ENCODE measurements at regions not wholly inside any gene's neighbourhood (a gene's known extent, or its start where the extent isn't known, plus 50 kb on each side); places are given as distances from the start of the nearest gene placed in this dataset.
"Not testable (repeated sequence)": the region's sequence is repeated elsewhere in the genome, so short reads cannot be mapped to it uniquely, and the experiment has no call there.

DNA sequence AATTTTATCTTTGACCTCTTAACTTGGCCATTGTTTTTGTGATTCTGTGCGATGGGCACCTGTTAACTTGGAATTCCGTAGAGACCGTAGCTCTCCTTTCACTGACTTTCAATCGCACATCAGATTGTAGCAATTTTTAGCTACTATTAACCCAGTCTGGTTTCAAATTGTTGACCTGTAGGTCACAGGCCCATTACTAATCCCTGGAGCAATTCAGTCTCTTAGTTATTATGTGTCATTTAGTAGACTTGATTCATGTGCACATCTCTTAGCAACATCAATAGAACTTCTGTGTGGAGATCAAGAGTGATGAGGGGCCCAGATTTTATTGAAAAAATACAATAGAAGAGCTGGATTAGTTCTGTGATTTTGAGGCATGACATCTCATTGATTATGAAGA is 549.6 kb upstream of the SLC10A2 start:
- no peak overlapping the region for H3K27ac Mint-ChIP-seq
- H3K36me3 Mint-ChIP-seq (ENCODE audit: low read depth), result no peaks in the 10 kb centered on the region
- no peaks in the 10 kb centered on the region for H3K4me1 Mint-ChIP-seq

DNA sequence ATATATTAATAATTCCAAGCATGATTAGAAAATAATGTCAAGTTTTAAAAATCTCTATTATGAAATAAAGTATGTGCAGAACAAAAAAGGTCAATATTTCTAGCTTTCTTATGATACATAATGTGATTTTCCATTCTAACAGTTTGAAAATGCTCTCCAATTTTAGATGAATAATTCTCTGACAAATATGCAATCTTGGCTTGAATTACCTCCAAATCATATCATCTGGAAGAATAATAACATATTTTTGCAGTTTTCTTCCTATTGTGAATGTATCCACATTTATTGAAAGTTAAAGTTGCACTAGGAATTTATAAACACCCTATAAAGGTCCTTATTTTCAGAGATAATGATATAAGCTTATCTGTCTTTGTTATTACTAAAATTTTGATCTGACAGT is 548.5 kb upstream of the SLC10A2 start:
- Mint-ChIP-seq H3K4me1 (no peaks in the 10 kb centered on the region), H3K36me3 (ENCODE audit: low read depth) (no peaks in the 10 kb centered on the region), H3K4me3 (no peak overlapping the region), H3K27me3 (ENCODE audit: low read depth) (no peaks in the 10 kb centered on the region), H3K27ac (no peak overlapping the region), H3K9me3 (no peaks in the 10 kb centered on the region)
- TF ChIP-seq, protein P1, sequence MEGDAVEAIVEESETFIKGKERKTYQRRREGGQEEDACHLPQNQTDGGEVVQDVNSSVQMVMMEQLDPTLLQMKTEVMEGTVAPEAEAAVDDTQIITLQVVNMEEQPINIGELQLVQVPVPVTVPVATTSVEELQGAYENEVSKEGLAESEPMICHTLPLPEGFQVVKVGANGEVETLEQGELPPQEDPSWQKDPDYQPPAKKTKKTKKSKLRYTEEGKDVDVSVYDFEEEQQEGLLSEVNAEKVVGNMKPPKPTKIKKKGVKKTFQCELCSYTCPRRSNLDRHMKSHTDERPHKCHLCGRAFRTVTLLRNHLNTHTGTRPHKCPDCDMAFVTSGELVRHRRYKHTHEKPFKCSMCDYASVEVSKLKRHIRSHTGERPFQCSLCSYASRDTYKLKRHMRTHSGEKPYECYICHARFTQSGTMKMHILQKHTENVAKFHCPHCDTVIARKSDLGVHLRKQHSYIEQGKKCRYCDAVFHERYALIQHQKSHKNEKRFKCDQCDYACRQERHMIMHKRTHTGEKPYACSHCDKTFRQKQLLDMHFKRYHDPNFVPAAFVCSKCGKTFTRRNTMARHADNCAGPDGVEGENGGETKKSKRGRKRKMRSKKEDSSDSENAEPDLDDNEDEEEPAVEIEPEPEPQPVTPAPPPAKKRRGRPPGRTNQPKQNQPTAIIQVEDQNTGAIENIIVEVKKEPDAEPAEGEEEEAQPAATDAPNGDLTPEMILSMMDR (IDR thresholded peaks at IDR 0.05; ENCODE audit: unreplicated experiment in 3 of 3), result no peak

More for the DNA sequence above, 549.6 kb upstream of the SLC10A2 start:
- no peaks in the 10 kb centered on the region for H3K9me3 Mint-ChIP-seq
- TF ChIP-seq, protein P1 (IDR thresholded peaks at IDR 0.05; ENCODE audit: unreplicated experiment in 3 of 3), result no peak
- no peak overlapping the region for H3K4me3 Mint-ChIP-seq
- H3K27me3 Mint-ChIP-seq (ENCODE audit: low read depth), result no peaks in the 10 kb centered on the region

DNA sequence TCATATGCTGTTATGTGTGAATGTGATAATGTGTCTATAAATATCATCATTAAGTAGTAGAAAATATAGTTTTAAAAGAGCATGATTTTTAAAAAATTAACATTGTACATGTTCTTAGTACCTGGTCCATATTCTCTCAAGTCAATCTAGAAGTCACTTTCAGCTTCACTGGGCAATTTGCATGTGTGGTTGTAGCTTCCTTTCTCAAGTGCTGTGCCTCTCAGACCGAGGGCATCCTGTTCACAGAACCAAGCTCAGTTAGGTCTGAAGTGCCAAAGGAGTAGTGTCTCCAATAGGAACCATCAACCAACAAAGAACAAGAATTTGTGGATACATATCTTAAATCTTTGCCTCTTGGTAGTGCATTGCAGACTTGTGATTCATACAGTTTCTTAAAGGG is 541.8 kb upstream of the SLC10A2 start:
- Mint-ChIP-seq H3K4me3 (no peak overlapping the region), H3K27me3 (ENCODE audit: low read depth) (no peaks in the 10 kb centered on the region), H3K4me1 (no peaks in the 10 kb centered on the region), H3K36me3 (ENCODE audit: low read depth) (no peaks in the 10 kb centered on the region), H3K27ac (no peak overlapping the region), H3K9me3 (no peaks in the 10 kb centered on the region)
- TF ChIP-seq, protein P1 (IDR thresholded peaks at IDR 0.05; ENCODE audit: unreplicated experiment in 3 of 3), result no peak

GRCh38 chr13:103605546-103606326 is 539.5 kb upstream of the SLC10A2 start:
- H3K4me1 Mint-ChIP-seq, result no peaks in the 10 kb centered on the region
- H3K36me3 Mint-ChIP-seq (ENCODE audit: low read depth), result no peaks in the 10 kb centered on the region
- H3K27ac Mint-ChIP-seq, result no peak overlapping the region
- H3K4me3 Mint-ChIP-seq, result no peak overlapping the region
- TF ChIP-seq, protein P1 (IDR thresholded peaks at IDR 0.05; ENCODE audit: unreplicated experiment in 3 of 3), result no peak
- H3K27me3 Mint-ChIP-seq (ENCODE audit: low read depth), result no peaks in the 10 kb centered on the region
- no peaks in the 10 kb centered on the region for H3K9me3 Mint-ChIP-seq

DNA sequence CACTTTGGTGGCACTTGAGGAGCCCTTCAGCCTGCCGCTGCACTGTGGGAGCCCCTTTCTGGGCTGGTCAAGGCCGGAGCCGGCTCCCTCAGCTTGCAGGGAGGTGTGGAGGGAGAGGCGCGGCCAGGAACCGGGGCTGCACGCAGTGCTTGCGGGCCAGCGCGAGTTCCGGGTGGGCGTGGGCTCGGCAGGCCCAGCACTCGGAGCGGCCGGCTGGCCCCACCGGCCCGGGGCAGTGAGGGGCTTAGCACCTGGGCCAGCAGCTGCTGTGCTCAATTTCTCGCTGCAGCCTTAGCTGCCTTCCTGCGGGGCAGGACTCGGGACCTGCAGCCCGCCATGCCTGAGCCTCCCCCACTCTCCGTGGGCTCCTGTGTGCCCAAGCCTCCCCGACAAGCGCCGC is 533.7 kb upstream of the SLC10A2 start:
- not testable (repeated sequence) for H3K4me1 Mint-ChIP-seq; H3K9me3 Mint-ChIP-seq; H3K36me3 Mint-ChIP-seq (ENCODE audit: low read depth); H3K27me3 Mint-ChIP-seq (ENCODE audit: low read depth); H3K4me3 Mint-ChIP-seq; H3K27ac Mint-ChIP-seq

GRCh38 chr13:103598671-103599070 is 532.5 kb upstream of the SLC10A2 start:
- H3K4me1 Mint-ChIP-seq, result no peaks in the 10 kb centered on the region
- H3K9me3 Mint-ChIP-seq, result no peaks in the 10 kb centered on the region
- no peaks in the 10 kb centered on the region for H3K27me3 Mint-ChIP-seq (ENCODE audit: low read depth)
- H3K27ac Mint-ChIP-seq, result peak overlapping the region in 1 of 3 experiments; percentile 49
- H3K36me3 Mint-ChIP-seq (ENCODE audit: low read depth), result no peaks in the 10 kb centered on the region
- no peak overlapping the region for H3K4me3 Mint-ChIP-seq
- TF ChIP-seq, protein P1 (IDR thresholded peaks at IDR 0.05; ENCODE audit: unreplicated experiment in 3 of 3), result no peak
